ENCODE measurements at regions not wholly inside any gene's neighbourhood (a gene's known extent, or its start where the extent isn't known, plus 50 kb on each side); places are given as distances from the start of the nearest gene placed in this dataset.

- Histone ChIP-seq H3K4me3 (ENCODE audit: low read length) (no peak overlapping the region), H3K36me3 (ENCODE audit: control insufficient read depth, insufficient read depth, low read length) (no peaks in the 10 kb centered on the region), H3K4me1 (ENCODE audit: control insufficient read depth, insufficient read depth, low read length) (no peaks in the 10 kb centered on the region), H3K27me3 (ENCODE audit: control insufficient read depth, insufficient read depth, low read length) (no peaks in the 10 kb centered on the region), H3K27ac (ENCODE audit: low read length) (no peak overlapping the region), H3K9me3 (ENCODE audit: control insufficient read depth, insufficient read depth, low read length) (no peaks in the 10 kb centered on the region)
- no peak for DNase-seq (ENCODE audit: low read depth, low spot score)
- WGBS (ENCODE audit: insufficient coverage, insufficient read length): no CpG with 5 or more reads among the region's 5 CpGs
Observed at GRCh38 chr4:128553686-128554515, 255.6 kb upstream of the JADE1 start.

GRCh38 chr4:128552586-128552907, 257.0 kb upstream of the JADE1 start:
- Histone ChIP-seq H3K27ac (ENCODE audit: low read length) (no peak overlapping the region), H3K4me1 (ENCODE audit: control insufficient read depth, insufficient read depth, low read length) (no peaks in the 10 kb centered on the region)
- no CpG with 5 or more reads among the region's 4 CpGs for whole genome bisulfite sequencing (ENCODE audit: insufficient coverage, insufficient read length)

GRCh38 chr4:128551280-128551679, 258.2 kb upstream of the JADE1 start:
- Histone ChIP-seq H3K9me3 (ENCODE audit: control insufficient read depth, insufficient read depth, low read length) (no peaks in the 10 kb centered on the region), H3K27ac (ENCODE audit: low read length) (no peak overlapping the region), H3K4me1 (ENCODE audit: control insufficient read depth, insufficient read depth, low read length) (no peaks in the 10 kb centered on the region), H3K36me3 (ENCODE audit: control insufficient read depth, insufficient read depth, low read length) (no peaks in the 10 kb centered on the region), H3K27me3 (ENCODE audit: control insufficient read depth, insufficient read depth, low read length) (no peaks in the 10 kb centered on the region), H3K4me3 (ENCODE audit: low read length) (no peak overlapping the region)
- DNase-seq (ENCODE audit: low read depth, low spot score): no peak
- WGBS (ENCODE audit: insufficient coverage, insufficient read length): no CpG with 5 or more reads among the region's 4 CpGs

More at GRCh38 chr4:128552586-128552907, 257.0 kb upstream of the JADE1 start:
- no peaks in the 10 kb centered on the region for H3K27me3 ChIP-seq (ENCODE audit: control insufficient read depth, insufficient read depth, low read length)
- H3K36me3 ChIP-seq (ENCODE audit: control insufficient read depth, insufficient read depth, low read length): no peaks in the 10 kb centered on the region
- no peaks in the 10 kb centered on the region for H3K9me3 ChIP-seq (ENCODE audit: control insufficient read depth, insufficient read depth, low read length)
- H3K4me3 ChIP-seq (ENCODE audit: low read length): no peak overlapping the region
- no peak for DNase-seq (ENCODE audit: low read depth, low spot score)

- no peaks in the 10 kb centered on the region for H3K27me3 ChIP-seq (ENCODE audit: control insufficient read depth, insufficient read depth, low read length)
- DNase-seq (ENCODE audit: low read depth, low spot score): no peak
- no peak overlapping the region for H3K4me3 ChIP-seq (ENCODE audit: low read length)
- H3K36me3 ChIP-seq (ENCODE audit: control insufficient read depth, insufficient read depth, low read length): no peaks in the 10 kb centered on the region
- H3K27ac ChIP-seq (ENCODE audit: low read length): no peak overlapping the region
- no CpG with 5 or more reads among the region's 5 CpGs for WGBS (ENCODE audit: insufficient coverage, insufficient read length)
- H3K4me1 ChIP-seq (ENCODE audit: control insufficient read depth, insufficient read depth, low read length): no peaks in the 10 kb centered on the region
- H3K9me3 ChIP-seq (ENCODE audit: control insufficient read depth, insufficient read depth, low read length): no peaks in the 10 kb centered on the region
Observed at GRCh38 chr4:128550060-128550459, 259.4 kb upstream of the JADE1 start.

GRCh38 chr4:128549636-128550035, 259.9 kb upstream of the JADE1 start:
- WGBS (ENCODE audit: insufficient coverage, insufficient read length): no CpG with 5 or more reads among the region's 1 CpG
- H3K27ac ChIP-seq (ENCODE audit: low read length): no peak overlapping the region

GRCh38 chr4:128548381-128548780, 260.8 kb upstream of the PGRMC2 start:
- Histone ChIP-seq H3K9me3 (ENCODE audit: control insufficient read depth, insufficient read depth, low read length) (no peaks in the 10 kb centered on the region), H3K36me3 (ENCODE audit: control insufficient read depth, insufficient read depth, low read length) (no peaks in the 10 kb centered on the region), H3K27me3 (ENCODE audit: control insufficient read depth, insufficient read depth, low read length) (no peaks in the 10 kb centered on the region), H3K27ac (ENCODE audit: low read length) (no peak overlapping the region), H3K4me1 (ENCODE audit: control insufficient read depth, insufficient read depth, low read length) (no peaks in the 10 kb centered on the region), H3K4me3 (ENCODE audit: low read length) (no peak overlapping the region)
- DNase-seq (ENCODE audit: low read depth, low spot score): no peak
- no CpG with 5 or more reads among the region's 1 CpG for WGBS (ENCODE audit: insufficient coverage, insufficient read length)

More at GRCh38 chr4:128549636-128550035, 259.9 kb upstream of the JADE1 start:
- Histone ChIP-seq H3K36me3 (ENCODE audit: control insufficient read depth, insufficient read depth, low read length) (no peaks in the 10 kb centered on the region), H3K9me3 (ENCODE audit: control insufficient read depth, insufficient read depth, low read length) (no peaks in the 10 kb centered on the region), H3K4me3 (ENCODE audit: low read length) (no peak overlapping the region), H3K4me1 (ENCODE audit: control insufficient read depth, insufficient read depth, low read length) (no peaks in the 10 kb centered on the region), H3K27me3 (ENCODE audit: control insufficient read depth, insufficient read depth, low read length) (no peaks in the 10 kb centered on the region)
- DNase-seq (ENCODE audit: low read depth, low spot score): no peak

GRCh38 chr4:128544272-128544671, 256.7 kb upstream of the PGRMC2 start:
- Histone ChIP-seq H3K9me3 (ENCODE audit: control insufficient read depth, insufficient read depth, low read length) (no peaks in the 10 kb centered on the region), H3K4me3 (ENCODE audit: low read length) (no peak overlapping the region), H3K36me3 (ENCODE audit: control insufficient read depth, insufficient read depth, low read length) (no peaks in the 10 kb centered on the region), H3K4me1 (ENCODE audit: control insufficient read depth, insufficient read depth, low read length) (no peaks in the 10 kb centered on the region), H3K27ac (ENCODE audit: low read length) (no peak overlapping the region), H3K27me3 (ENCODE audit: control insufficient read depth, insufficient read depth, low read length) (no peaks in the 10 kb centered on the region)
- WGBS (ENCODE audit: insufficient coverage, insufficient read length): no CpG with 5 or more reads among the region's 5 CpGs
- no peak for DNase-seq (ENCODE audit: low read depth, low spot score)

GRCh38 chr4:128543696-128544095, 256.1 kb upstream of the PGRMC2 start:
- no CpG with 5 or more reads among the region's 6 CpGs for WGBS (ENCODE audit: insufficient coverage, insufficient read length)
- H3K27me3 ChIP-seq (ENCODE audit: control insufficient read depth, insufficient read depth, low read length): no peaks in the 10 kb centered on the region
- H3K9me3 ChIP-seq (ENCODE audit: control insufficient read depth, insufficient read depth, low read length): no peaks in the 10 kb centered on the region
- DNase-seq (ENCODE audit: low read depth, low spot score): no peak
- no peaks in the 10 kb centered on the region for H3K36me3 ChIP-seq (ENCODE audit: control insufficient read depth, insufficient read depth, low read length)
- H3K4me1 ChIP-seq (ENCODE audit: control insufficient read depth, insufficient read depth, low read length): no peaks in the 10 kb centered on the region
- no peak overlapping the region for H3K27ac ChIP-seq (ENCODE audit: low read length)
- no peak overlapping the region for H3K4me3 ChIP-seq (ENCODE audit: low read length)

- Histone ChIP-seq H3K27ac (ENCODE audit: low read length) (no peak overlapping the region), H3K4me1 (ENCODE audit: control insufficient read depth, insufficient read depth, low read length) (no peaks in the 10 kb centered on the region), H3K36me3 (ENCODE audit: control insufficient read depth, insufficient read depth, low read length) (no peaks in the 10 kb centered on the region), H3K4me3 (ENCODE audit: low read length) (no peak overlapping the region), H3K27me3 (ENCODE audit: control insufficient read depth, insufficient read depth, low read length) (no peaks in the 10 kb centered on the region), H3K9me3 (ENCODE audit: control insufficient read depth, insufficient read depth, low read length) (no peaks in the 10 kb centered on the region)
- DNase-seq (ENCODE audit: low read depth, low spot score): no peak
- no CpG with 5 or more reads among the region's 3 CpGs for WGBS (ENCODE audit: insufficient coverage, insufficient read length)
Observed at GRCh38 chr4:128542047-128542446, 254.4 kb upstream of the PGRMC2 start.

GRCh38 chr4:128540122-128540521, 252.5 kb upstream of the PGRMC2 start:
- WGBS (ENCODE audit: insufficient coverage, insufficient read length): no CpG with 5 or more reads among the region's 3 CpGs
- DNase-seq (ENCODE audit: low read depth, low spot score): no peak
- no peak overlapping the region for H3K4me3 ChIP-seq (ENCODE audit: low read length)

More at GRCh38 chr4:128540122-128540521, 252.5 kb upstream of the PGRMC2 start:
- Histone ChIP-seq H3K27ac (ENCODE audit: low read length) (no peak overlapping the region), H3K36me3 (ENCODE audit: control insufficient read depth, insufficient read depth, low read length) (no peaks in the 10 kb centered on the region), H3K9me3 (ENCODE audit: control insufficient read depth, insufficient read depth, low read length) (no peaks in the 10 kb centered on the region), H3K4me1 (ENCODE audit: control insufficient read depth, insufficient read depth, low read length) (no peaks in the 10 kb centered on the region; the same call in 1 of the 2 replicates), H3K27me3 (ENCODE audit: control insufficient read depth, insufficient read depth, low read length) (no peaks in the 10 kb centered on the region)

All from iPS DF 6.9 (cell line).